B cell (primary cell): ENCODE measurements at regions not wholly inside any gene's neighbourhood (a gene's known extent, or its start where the extent isn't known, plus 50 kb on each side); places are given as distances from the start of the nearest gene placed in this dataset.

Experiments
- CTCF ChIP-seq: fragments of 200-600 bp; IDR thresholded peaks from one replicate; pipeline ENCODE4 v1.8.0; 2022; ENCODE audit warnings: antibody characterized with exemption, mild to moderate bottlenecking
- EZH2 ChIP-seq: IDR thresholded peaks from 2 replicates; pipeline ENCODE4 v1.6.1; 2012; ENCODE audit warnings: borderline replicate concordance, low read depth, mild to moderate bottlenecking, moderate library complexity, low read length; ENCODE audit not compliant: insufficient read depth, poor library complexity, severe bottlenecking

- TF ChIP-seq CTCF: no peak
- TF ChIP-seq EZH2: no peak
These were observed 683.8 kb upstream of the EEF2KMT start for GRCh38 chr16:5781436-5781835.
